ENCODE measurements at regions not wholly inside any gene's neighbourhood (a gene's known extent, or its start where the extent isn't known, plus 50 kb on each side); places are given as distances from the start of the nearest gene placed in this dataset.
"Not testable (repeated sequence)": the region's sequence is repeated elsewhere in the genome, so short reads cannot be mapped to it uniquely, and the experiment has no call there.

GRCh38 chr2:212891580-212891979 is 259.8 kb downstream of the IKZF2 start:
- Histone ChIP-seq H3K9me3 (ENCODE audit: low read depth) (no peaks in the 10 kb centered on the region), H3K27me3 (no peaks in the 10 kb centered on the region), H3K4me2 (peak overlapping the region; percentile 75), H3K27ac (no peak overlapping the region), H2AFZ (replicated peaks) (no peak overlapping the region), H4K20me1 (ENCODE audit: low read depth) (no peaks in the 10 kb centered on the region), H3K9ac (no peak overlapping the region), H3K4me1 (peaks cover 29% of the 10 kb centered on the region), H3K79me2 (ENCODE audit: low read depth) (no peaks in the 10 kb centered on the region), H3K4me3 (no peak overlapping the region), H3K36me3 (no peaks in the 10 kb centered on the region), H3F3A (ENCODE audit: low read depth) (peaks cover 27% of the 10 kb centered on the region)
- peaks cover 2% of the 10 kb centered on the region for H3K36me3 Mint-ChIP-seq
- no peak for TF ChIP-seq EZH2 (IDR thresholded peaks at IDR 0.05)
- no peak for TF ChIP-seq EZH2phosphoT487 (IDR thresholded peaks at IDR 0.05)
- no peak for TF ChIP-seq CTCF (IDR thresholded peaks at IDR 0.05)
- peaks cover 7% of the 10 kb centered on the region for H3K9me3 Mint-ChIP-seq
- H3K4me3 Mint-ChIP-seq = no peak overlapping the region
- peaks cover 26% of the 10 kb centered on the region for H3K4me1 Mint-ChIP-seq
- H3K27me3 Mint-ChIP-seq (ENCODE audit: insufficient read depth, low read depth) = peaks cover 5% of the 10 kb centered on the region
- no peak for DNase-seq (ENCODE audit: low spot score)
- no peak overlapping the region for H3K27ac Mint-ChIP-seq

- H3F3A ChIP-seq (ENCODE audit: low read depth) = no peaks in the 10 kb centered on the region
- H3K4me1 Mint-ChIP-seq = no peaks in the 10 kb centered on the region
- no peaks in the 10 kb centered on the region for H3K27me3 Mint-ChIP-seq (ENCODE audit: insufficient read depth, low read depth)
- H2AFZ ChIP-seq (replicated peaks) = no peak overlapping the region
- H3K27ac Mint-ChIP-seq = no peak overlapping the region
- peaks cover 34% of the 10 kb centered on the region for H3K9me3 Mint-ChIP-seq
- H3K9ac ChIP-seq = no peak overlapping the region
- H3K4me1 ChIP-seq = no peaks in the 10 kb centered on the region
- H3K4me3 ChIP-seq = no peak overlapping the region
- no peaks in the 10 kb centered on the region for H3K27me3 ChIP-seq
- no peaks in the 10 kb centered on the region for H3K36me3 ChIP-seq
- no peak overlapping the region for H3K4me2 ChIP-seq
- no peaks in the 10 kb centered on the region for H3K9me3 ChIP-seq (ENCODE audit: low read depth)
- H3K79me2 ChIP-seq (ENCODE audit: low read depth) = no peaks in the 10 kb centered on the region
- H4K20me1 ChIP-seq (ENCODE audit: low read depth) = no peaks in the 10 kb centered on the region
- H3K27ac ChIP-seq = no peak overlapping the region
- H3K4me3 Mint-ChIP-seq = no peak overlapping the region
- no peak for TF ChIP-seq CTCF (IDR thresholded peaks at IDR 0.05)
- DNase-seq (ENCODE audit: low spot score) = no peak
- H3K36me3 Mint-ChIP-seq = peaks cover 7% of the 10 kb centered on the region
Measured at GRCh38 chr2:212882626-212883025, 268.8 kb downstream of the IKZF2 start.

GRCh38 chr2:212876556-212876955 is 274.9 kb downstream of the IKZF2 start:
- not testable (repeated sequence) for DNase-seq (ENCODE audit: low spot score); H3K27ac ChIP-seq; H4K20me1 ChIP-seq (ENCODE audit: low read depth); H3K4me2 ChIP-seq; H3K27ac Mint-ChIP-seq; H3K4me3 ChIP-seq; H3K27me3 ChIP-seq; H3K27me3 Mint-ChIP-seq (ENCODE audit: insufficient read depth, low read depth); H3K9me3 ChIP-seq (ENCODE audit: low read depth); H3K9ac ChIP-seq; H3K36me3 Mint-ChIP-seq; H3K4me1 Mint-ChIP-seq; H3F3A ChIP-seq (ENCODE audit: low read depth); H3K4me3 Mint-ChIP-seq; H3K79me2 ChIP-seq (ENCODE audit: low read depth); H3K4me1 ChIP-seq; H2AFZ ChIP-seq (replicated peaks); H3K36me3 ChIP-seq
- peaks cover 18% of the 10 kb centered on the region for H3K9me3 Mint-ChIP-seq

- not testable (repeated sequence) for H3K4me1 Mint-ChIP-seq; H3K36me3 Mint-ChIP-seq; H3K27me3 ChIP-seq; H4K20me1 ChIP-seq (ENCODE audit: low read depth); H3K27ac ChIP-seq; H3K79me2 ChIP-seq (ENCODE audit: low read depth); H3K4me3 ChIP-seq; H3F3A ChIP-seq (ENCODE audit: low read depth); H3K27me3 Mint-ChIP-seq (ENCODE audit: insufficient read depth, low read depth); H3K4me1 ChIP-seq; H3K36me3 ChIP-seq; H3K27ac Mint-ChIP-seq; H3K4me2 ChIP-seq; H3K4me3 Mint-ChIP-seq; H3K9ac ChIP-seq; H3K9me3 ChIP-seq (ENCODE audit: low read depth); DNase-seq (ENCODE audit: low spot score); H2AFZ ChIP-seq (replicated peaks)
- peaks cover 18% of the 10 kb centered on the region for H3K9me3 Mint-ChIP-seq
Measured at GRCh38 chr2:212875950-212876349, 275.5 kb downstream of the IKZF2 start.
